NCI-H748 (cell line): ENCODE measurements at regions not wholly inside any gene's neighbourhood (a gene's known extent, or its start where the extent isn't known, plus 50 kb on each side); places are given as distances from the start of the nearest gene placed in this dataset.
A peak's percentile ranks its signal among the peaks of the same experiment; 100 is the strongest.
"Not testable (repeated sequence)": the region's sequence is repeated elsewhere in the genome, so short reads cannot be mapped to it uniquely, and the experiment has no call there.

Experiments
- DNase-seq: peaks from one replicate; lab custom pipeline; 2025; ENCODE audit not compliant: unreplicated experiment; lab: John Stamatoyannopoulos, UW

GRCh38 chr5:45893309-45893708, 197.1 kb upstream of the HCN1 start:
- no peak for DNase-seq

- not testable (repeated sequence) for DNase-seq
Observed at GRCh38 chr5:45890441-45891080, 194.4 kb upstream of the HCN1 start.

- DNase-seq, result no peak
Observed at GRCh38 chr5:45862763-45863162, 166.6 kb upstream of the HCN1 start.

GRCh38 chr5:45847877-45848276, 151.7 kb upstream of the HCN1 start:
- peak; percentile 72 for DNase-seq

GRCh38 chr5:45826055-45826454, 129.9 kb upstream of the HCN1 start:
- no peak for DNase-seq

GRCh38 chr5:45800331-45800730, 104.2 kb upstream of the HCN1 start:
- no peak for DNase-seq

GRCh38 chr5:45799388-45799787, 103.2 kb upstream of the HCN1 start:
- DNase-seq, result no peak

GRCh38 chr5:45796959-45797553, 100.9 kb upstream of the HCN1 start:
- DNase-seq, result peak; percentile 51

GRCh38 chr5:45795458-45795857, 99.3 kb upstream of the HCN1 start:
- DNase-seq, result no peak

GRCh38 chr5:45793638-45794532, 97.7 kb upstream of the HCN1 start:
- DNase-seq, result no peak

- no peak for DNase-seq
Observed at GRCh38 chr5:45779874-45780671, 83.9 kb upstream of the HCN1 start.

- DNase-seq, result no peak
Observed at GRCh38 chr5:45774528-45774927, 78.3 kb upstream of the HCN1 start.

- no peak for DNase-seq
Observed at GRCh38 chr5:45772402-45772801, 76.2 kb upstream of the HCN1 start.

- DNase-seq, result no peak
Observed at GRCh38 chr5:45765561-45765960, 69.4 kb upstream of the HCN1 start.

GRCh38 chr5:45750574-45750973, 54.4 kb upstream of the HCN1 start:
- DNase-seq, result no peak

GRCh38 chr5:45748511-45748910, 52.3 kb upstream of the HCN1 start:
- DNase-seq, result peak; percentile 53
